PC-9 (cell line): ENCODE measurements at regions not wholly inside any gene's neighbourhood (a gene's known extent, or its start where the extent isn't known, plus 50 kb on each side); places are given as distances from the start of the nearest gene placed in this dataset.

ENCODE experiments used
- EZH2 ChIP-seq: fragments of 200-600 bp; sonication (generic); IDR thresholded peaks from 2 replicates; pipeline ENCODE4 v1.8.0; 2017; ENCODE audit warnings: antibody characterized with exemption, low read depth
- TF ChIP-seq, protein P1 (sequence below): fragments of 200-600 bp; sonication (generic); conservative IDR thresholded peaks from 2 replicates; pipeline ENCODE4 v1.6.1; 2017; ENCODE audit warnings: mixed run types, antibody characterized with exemption, mild to moderate bottlenecking, moderate library complexity

DNA sequence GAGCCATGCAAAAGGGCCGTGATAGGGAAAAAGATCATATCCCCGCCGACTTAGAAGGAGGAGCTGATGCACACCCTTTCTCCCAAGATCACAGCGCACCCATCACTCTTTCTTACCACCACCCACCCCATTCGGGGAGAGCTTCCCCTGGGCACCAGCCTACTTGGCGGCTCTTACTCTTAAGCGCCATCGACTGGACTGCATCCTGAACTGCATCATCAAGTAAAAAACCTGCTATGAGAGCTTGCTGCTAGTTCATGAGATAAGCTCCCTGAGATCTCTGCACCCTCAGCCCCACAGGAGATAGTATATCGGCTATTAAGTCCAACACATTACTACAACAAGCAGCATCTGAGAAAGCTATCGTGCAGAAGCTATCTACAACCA, 125.1 kb downstream of the BARHL2 start:
- TF ChIP-seq, protein P1, sequence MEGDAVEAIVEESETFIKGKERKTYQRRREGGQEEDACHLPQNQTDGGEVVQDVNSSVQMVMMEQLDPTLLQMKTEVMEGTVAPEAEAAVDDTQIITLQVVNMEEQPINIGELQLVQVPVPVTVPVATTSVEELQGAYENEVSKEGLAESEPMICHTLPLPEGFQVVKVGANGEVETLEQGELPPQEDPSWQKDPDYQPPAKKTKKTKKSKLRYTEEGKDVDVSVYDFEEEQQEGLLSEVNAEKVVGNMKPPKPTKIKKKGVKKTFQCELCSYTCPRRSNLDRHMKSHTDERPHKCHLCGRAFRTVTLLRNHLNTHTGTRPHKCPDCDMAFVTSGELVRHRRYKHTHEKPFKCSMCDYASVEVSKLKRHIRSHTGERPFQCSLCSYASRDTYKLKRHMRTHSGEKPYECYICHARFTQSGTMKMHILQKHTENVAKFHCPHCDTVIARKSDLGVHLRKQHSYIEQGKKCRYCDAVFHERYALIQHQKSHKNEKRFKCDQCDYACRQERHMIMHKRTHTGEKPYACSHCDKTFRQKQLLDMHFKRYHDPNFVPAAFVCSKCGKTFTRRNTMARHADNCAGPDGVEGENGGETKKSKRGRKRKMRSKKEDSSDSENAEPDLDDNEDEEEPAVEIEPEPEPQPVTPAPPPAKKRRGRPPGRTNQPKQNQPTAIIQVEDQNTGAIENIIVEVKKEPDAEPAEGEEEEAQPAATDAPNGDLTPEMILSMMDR, result no peak
- no peak for TF ChIP-seq EZH2
